Prostate gland (tissue), 2 donors: ENCODE measurements at regions not wholly inside any gene's neighbourhood (a gene's known extent, or its start where the extent isn't known, plus 50 kb on each side); places are given as distances from the start of the nearest gene placed in this dataset.

Experiments
- CTCF ChIP-seq, 4 experiments: fragments of 200-600 bp in 2 of 4; fragments of 450-650 bp in 2 of 4; sonication (generic) in 2 of 4; IDR thresholded peaks; 1 replicate in 3 of 4; 2 replicates in 1 of 4; pipeline ENCODE4 v1.5.1; 2016 to 2019; ENCODE audit warnings: antibody characterized with exemption in 4 of 4, mild to moderate bottlenecking in 2 of 4, moderate library complexity in 2 of 4
- POLR2AphosphoS5 ChIP-seq: sonication (generic); formaldehyde crosslinking; IDR thresholded peaks from one replicate; pipeline ENCODE4 v1.6.1; 2017; ENCODE audit warnings: antibody characterized with exemption

GRCh38 chrX:126064901-126065541 lies 101.1 kb downstream of the DCAF12L2 start:
- TF ChIP-seq CTCF (IDR thresholded peaks at IDR 0.05): no peak
- no peak for TF ChIP-seq POLR2AphosphoS5
